ENCODE measurements at regions not wholly inside any gene's neighbourhood (a gene's known extent, or its start where the extent isn't known, plus 50 kb on each side); places are given as distances from the start of the nearest gene placed in this dataset.
"Not testable (repeated sequence)": the region's sequence is repeated elsewhere in the genome, so short reads cannot be mapped to it uniquely, and the experiment has no call there.

DNA sequence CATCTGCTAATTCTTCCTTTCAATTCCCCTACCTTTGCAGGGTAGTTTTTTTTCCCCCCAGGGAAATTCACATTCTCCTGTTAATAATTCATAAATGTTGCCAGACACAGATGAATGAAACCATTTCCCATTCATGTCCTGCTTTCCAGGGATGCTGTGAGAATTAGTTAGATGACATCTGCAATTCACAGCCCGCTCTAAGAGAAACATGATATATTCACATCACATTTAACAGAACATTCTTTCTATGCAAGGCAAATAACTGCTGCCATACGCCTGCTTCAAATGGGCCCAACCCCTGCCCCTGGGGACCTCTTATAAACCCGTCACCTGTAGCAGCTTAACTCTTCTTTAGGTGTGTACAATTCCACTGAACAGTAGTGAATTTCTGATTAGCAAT is 110.6 kb upstream of the CTAGE1 start:
- DNase-seq (ENCODE audit: low spot score), result no peak
- Histone ChIP-seq H3K4me1 (replicated peaks) (no peaks in the 10 kb centered on the region), H3K9me3 (no peaks in the 10 kb centered on the region), H3K36me3 (no peaks in the 10 kb centered on the region), H3K27ac (no peak overlapping the region), H3K4me3 (no peak overlapping the region), H3K27me3 (replicated peaks; ENCODE audit: insufficient read depth) (no peaks in the 10 kb centered on the region)
- 75% methylated on average over 3 of the region's 3 CpGs for WGBS
- intact Hi-C loops (cut with DNase I), result no loop called here
- TF ChIP-seq POLR2A (IDR thresholded peaks at IDR 0.05) (no peak), POLR2AphosphoS5 (IDR thresholded peaks at IDR 0.05) (no peak)
- TF ChIP-seq, protein P1, sequence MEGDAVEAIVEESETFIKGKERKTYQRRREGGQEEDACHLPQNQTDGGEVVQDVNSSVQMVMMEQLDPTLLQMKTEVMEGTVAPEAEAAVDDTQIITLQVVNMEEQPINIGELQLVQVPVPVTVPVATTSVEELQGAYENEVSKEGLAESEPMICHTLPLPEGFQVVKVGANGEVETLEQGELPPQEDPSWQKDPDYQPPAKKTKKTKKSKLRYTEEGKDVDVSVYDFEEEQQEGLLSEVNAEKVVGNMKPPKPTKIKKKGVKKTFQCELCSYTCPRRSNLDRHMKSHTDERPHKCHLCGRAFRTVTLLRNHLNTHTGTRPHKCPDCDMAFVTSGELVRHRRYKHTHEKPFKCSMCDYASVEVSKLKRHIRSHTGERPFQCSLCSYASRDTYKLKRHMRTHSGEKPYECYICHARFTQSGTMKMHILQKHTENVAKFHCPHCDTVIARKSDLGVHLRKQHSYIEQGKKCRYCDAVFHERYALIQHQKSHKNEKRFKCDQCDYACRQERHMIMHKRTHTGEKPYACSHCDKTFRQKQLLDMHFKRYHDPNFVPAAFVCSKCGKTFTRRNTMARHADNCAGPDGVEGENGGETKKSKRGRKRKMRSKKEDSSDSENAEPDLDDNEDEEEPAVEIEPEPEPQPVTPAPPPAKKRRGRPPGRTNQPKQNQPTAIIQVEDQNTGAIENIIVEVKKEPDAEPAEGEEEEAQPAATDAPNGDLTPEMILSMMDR (IDR thresholded peaks at IDR 0.05), result no peak

DNA sequence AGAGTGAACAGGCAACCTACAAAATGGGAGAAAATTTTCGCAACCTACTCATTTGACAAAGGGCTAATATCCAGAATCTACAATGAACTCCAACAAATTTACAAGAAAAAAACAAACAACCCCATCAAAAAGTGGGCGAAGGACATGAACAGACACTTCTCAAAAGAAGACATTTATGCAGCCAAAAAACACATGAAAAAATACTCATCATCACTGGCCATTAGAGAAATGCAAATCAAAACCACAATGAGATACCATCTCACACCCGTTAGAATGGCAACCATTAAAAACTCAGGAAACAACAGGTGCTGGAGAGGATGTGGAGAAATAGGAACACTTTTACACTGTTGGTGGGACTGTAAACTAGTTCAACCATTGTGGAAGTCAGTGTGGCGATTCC is 117.0 kb upstream of the CTAGE1 start:
- H3K27me3 ChIP-seq (replicated peaks; ENCODE audit: insufficient read depth); H3K36me3 ChIP-seq; intact Hi-C loops (cut with DNase I); DNase-seq (ENCODE audit: low spot score); H3K27ac ChIP-seq; H3K9me3 ChIP-seq; H3K4me1 ChIP-seq (replicated peaks); H3K4me3 ChIP-seq: not testable (repeated sequence)
- 60% methylated on average over 1 of the region's 4 CpGs for WGBS

DNA sequence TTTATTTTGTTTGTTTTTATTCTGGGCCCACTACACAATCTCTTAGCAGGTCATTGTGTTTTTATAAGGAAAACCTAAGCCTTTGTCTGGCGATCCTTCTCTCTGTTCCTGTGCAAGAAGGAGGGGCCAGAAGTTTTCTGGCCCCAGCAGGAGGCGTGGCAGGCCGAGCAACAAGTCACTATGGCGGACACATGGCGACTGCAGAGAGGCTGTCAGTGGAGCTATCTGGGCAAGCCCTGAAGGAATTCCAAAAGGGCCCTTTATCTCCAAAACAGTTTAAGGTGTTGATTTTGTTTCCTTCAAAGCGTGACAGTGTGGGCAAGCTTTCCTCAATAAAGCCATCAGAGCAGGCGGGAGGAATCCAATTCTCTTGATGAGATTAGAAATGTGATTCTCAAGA is 118.8 kb upstream of the CTAGE1 start:
- Histone ChIP-seq H3K27me3 (replicated peaks; ENCODE audit: insufficient read depth) (no peaks in the 10 kb centered on the region), H3K9me3 (no peaks in the 10 kb centered on the region), H3K4me3 (no peak overlapping the region), H3K27ac (no peak overlapping the region), H3K4me1 (replicated peaks) (no peaks in the 10 kb centered on the region), H3K36me3 (no peaks in the 10 kb centered on the region)
- intact Hi-C loops (cut with DNase I), result no loop called here
- no peak for TF ChIP-seq POLR2A (IDR thresholded peaks at IDR 0.05)
- TF ChIP-seq, protein P1 (IDR thresholded peaks at IDR 0.05), result no peak
- no peak for TF ChIP-seq POLR2AphosphoS5 (IDR thresholded peaks at IDR 0.05)
- 60% methylated on average over 7 of the region's 7 CpGs for WGBS
- no peak for DNase-seq (ENCODE audit: low spot score)

DNA sequence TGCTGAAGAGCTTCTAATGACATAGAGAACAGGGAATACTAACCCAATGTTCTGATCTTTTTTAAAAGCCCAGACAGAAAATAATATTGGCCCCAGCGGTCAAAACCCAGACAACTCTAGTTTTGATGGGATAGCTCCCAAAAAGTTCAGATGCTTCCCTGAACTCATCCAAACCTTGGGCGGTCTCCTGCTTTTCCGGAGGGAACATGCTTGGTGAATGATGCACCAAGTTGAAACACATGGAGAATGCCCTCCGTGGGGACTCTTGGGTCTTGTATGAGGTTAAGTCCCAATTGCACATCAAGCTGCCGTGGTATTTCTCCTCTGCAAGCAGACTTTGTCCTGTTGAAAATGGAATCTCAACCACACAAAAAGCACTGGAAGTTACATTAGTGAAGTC is 120.7 kb upstream of the CTAGE1 start:
- H3K9me3 ChIP-seq, result no peaks in the 10 kb centered on the region
- no peaks in the 10 kb centered on the region for H3K4me1 ChIP-seq (replicated peaks)
- no peaks in the 10 kb centered on the region for H3K36me3 ChIP-seq
- no peak overlapping the region for H3K27ac ChIP-seq
- no peaks in the 10 kb centered on the region for H3K27me3 ChIP-seq (replicated peaks; ENCODE audit: insufficient read depth)
- no peak for DNase-seq (ENCODE audit: low spot score)
- no peak for TF ChIP-seq POLR2AphosphoS5 (IDR thresholded peaks at IDR 0.05)
- no peak for TF ChIP-seq POLR2A (IDR thresholded peaks at IDR 0.05)
- TF ChIP-seq, protein P1 (IDR thresholded peaks at IDR 0.05), result no peak
- 72% methylated on average over 5 of the region's 5 CpGs for WGBS
- intact Hi-C loops (cut with DNase I), result no loop called here
- no peak overlapping the region for H3K4me3 ChIP-seq

DNA sequence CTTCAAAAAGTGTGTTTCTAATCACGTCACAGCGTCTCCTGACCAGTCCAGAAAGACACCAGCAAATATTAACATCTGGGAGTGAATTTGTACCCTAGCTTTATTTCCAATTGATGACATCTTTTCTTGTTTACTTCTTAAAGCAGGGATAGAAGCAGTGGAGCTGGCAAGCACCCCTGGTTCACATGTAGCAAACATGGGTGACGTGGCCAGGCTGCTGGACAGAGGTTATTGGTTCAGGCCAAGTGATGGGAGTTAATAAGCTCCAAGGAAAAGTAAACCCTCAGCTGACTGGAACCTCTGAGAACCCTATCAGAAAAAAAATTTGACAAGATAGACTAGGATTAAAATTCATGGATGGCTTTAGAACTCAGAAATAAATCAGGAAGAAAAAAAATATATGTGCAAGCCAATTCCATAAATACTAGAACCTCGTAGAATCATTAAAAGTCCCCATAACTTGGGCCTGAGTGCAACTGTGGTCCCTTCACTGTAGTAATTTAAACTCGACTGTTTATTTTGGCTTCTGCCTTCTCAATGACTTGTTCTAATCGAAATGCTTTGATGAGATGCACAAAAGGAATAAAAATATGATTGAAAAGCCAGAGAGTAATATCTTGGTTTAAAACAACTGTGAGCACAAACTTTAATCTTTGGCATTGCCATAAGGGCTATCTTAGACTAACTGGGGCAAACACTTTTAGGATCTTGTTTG is 121.5 kb upstream of the CTAGE1 start:
- H3K4me1 ChIP-seq (replicated peaks), result no peaks in the 10 kb centered on the region
- no peak for DNase-seq (ENCODE audit: low spot score)
- no peak overlapping the region for H3K27ac ChIP-seq
- H3K27me3 ChIP-seq (replicated peaks; ENCODE audit: insufficient read depth), result no peaks in the 10 kb centered on the region
- TF ChIP-seq POLR2AphosphoS5 (IDR thresholded peaks at IDR 0.05) (no peak), POLR2A (IDR thresholded peaks at IDR 0.05) (no peak)
- TF ChIP-seq, protein P1 (IDR thresholded peaks at IDR 0.05), result no peak
- no peaks in the 10 kb centered on the region for H3K36me3 ChIP-seq
- WGBS, result 77% methylated on average over 6 of the region's 6 CpGs
- intact Hi-C loops (cut with DNase I), result no loop called here
- no peak overlapping the region for H3K4me3 ChIP-seq
- H3K9me3 ChIP-seq, result no peaks in the 10 kb centered on the region

Data from prostate gland (tissue), 2 donors.